KBM-7 (cell line): ENCODE measurements at regions not wholly inside any gene's neighbourhood (a gene's known extent, or its start where the extent isn't known, plus 50 kb on each side); places are given as distances from the start of the nearest gene placed in this dataset.
A peak's percentile ranks its signal among the peaks of the same experiment; 100 is the strongest.

Experiments
- DNase-seq: peaks from one replicate; pipeline ENCODE4 v3.0.0-alpha.2; 2015
- in situ Hi-C: fragments of 300-500 bp; cut with MboI; formaldehyde crosslinking; loops from 2 replicates; pipeline ENCODE4 v1.14.3; 2020; ENCODE audit warnings: low sequenced_read_pairs, low pct_unique_long_range_greater_than_20kb, mixed read lengths

- in situ Hi-C loops = no loop called here
Measured at GRCh38 chr12:124463341-124463921, 104.0 kb downstream of the NCOR2 start.

GRCh38 chr12:124462750-124463149 is 104.7 kb downstream of the NCOR2 start:
- no peak for DNase-seq
- in situ Hi-C loops = no loop called here

More at GRCh38 chr12:124463341-124463921, 104.0 kb downstream of the NCOR2 start:
- DNase-seq = no peak

- in situ Hi-C loops = no loop called here
Measured at GRCh38 chr12:124461851-124462623, 105.4 kb downstream of the NCOR2 start.

GRCh38 chr12:124461241-124461673 is 106.2 kb downstream of the NCOR2 start:
- no peak for DNase-seq
- in situ Hi-C loops = no loop called here

More at GRCh38 chr12:124461851-124462623, 105.4 kb downstream of the NCOR2 start:
- no peak for DNase-seq

- in situ Hi-C loops = no loop called here
- DNase-seq = no peak
Measured at GRCh38 chr12:124460771-124461170, 106.6 kb downstream of the NCOR2 start.

- in situ Hi-C loops = no loop called here
- no peak for DNase-seq
Measured at GRCh38 chr12:124459852-124460645, 107.4 kb downstream of the NCOR2 start.

- no peak for DNase-seq
- in situ Hi-C loops = no loop called here
Measured at GRCh38 chr12:124458992-124459851, 108.2 kb downstream of the NCOR2 start.

- DNase-seq = no peak
- in situ Hi-C loops = no loop called here
Measured at GRCh38 chr12:124458220-124458991, 109.0 kb downstream of the NCOR2 start.

GRCh38 chr12:124457287-124458219 is 109.9 kb downstream of the NCOR2 start:
- peak; percentile 88 for DNase-seq

GRCh38 chr12:124456652-124457152 is 110.7 kb downstream of the NCOR2 start:
- in situ Hi-C loops = no loop called here
- DNase-seq = peak; percentile 26

More at GRCh38 chr12:124457287-124458219, 109.9 kb downstream of the NCOR2 start:
- in situ Hi-C loops = no loop called here

- no peak for DNase-seq
- in situ Hi-C loops = no loop called here
Measured at GRCh38 chr12:124456133-124456651, 111.2 kb downstream of the NCOR2 start.

GRCh38 chr12:124455336-124455735 is 112.1 kb downstream of the NCOR2 start:
- DNase-seq = no peak
- in situ Hi-C loops = no loop called here

GRCh38 chr12:124454735-124455134 is 112.7 kb downstream of the NCOR2 start:
- in situ Hi-C loops = no loop called here

GRCh38 chr12:124454352-124454725 is 113.1 kb downstream of the NCOR2 start:
- in situ Hi-C loops = no loop called here
- no peak for DNase-seq

More at GRCh38 chr12:124454735-124455134, 112.7 kb downstream of the NCOR2 start:
- no peak for DNase-seq

- DNase-seq = peak; percentile 95
- in situ Hi-C loops = no loop called here
Measured at GRCh38 chr12:124453419-124454351, 113.7 kb downstream of the NCOR2 start.
